SK-N-SH treated with all-trans-retinoic acid at 6 μM for 48 hours (cell line): ENCODE measurements at regions not wholly inside any gene's neighbourhood (a gene's known extent, or its start where the extent isn't known, plus 50 kb on each side); places are given as distances from the start of the nearest gene placed in this dataset.

Experiments
- ISL1 ChIP-seq: fragments of 250-450 bp; sonication (Bioruptor Pico); IDR thresholded peaks from 2 replicates; pipeline ENCODE4 v2.1.2; 2022; ENCODE audit warnings: mild to moderate bottlenecking, moderate library complexity
- PPARA ChIP-seq: fragments of 250-450 bp; sonication (Bioruptor Pico); IDR thresholded peaks from 2 replicates; pipeline ENCODE4 v1.5.0; 2020; ENCODE audit warnings: mild to moderate bottlenecking, borderline replicate concordance
- ZC3H10 ChIP-seq: fragments of 250-450 bp; sonication (Bioruptor Pico); IDR thresholded peaks from 2 replicates; pipeline ENCODE4 v1.5.1; 2021; ENCODE audit warnings: mild to moderate bottlenecking, moderate library complexity
- ZFP3 ChIP-seq: fragments of 250-450 bp; sonication (Bioruptor Pico); IDR thresholded peaks from 2 replicates; pipeline ENCODE4 v1.5.0; 2020; ENCODE audit warnings: mild to moderate bottlenecking, moderate library complexity
- TF ChIP-seq, protein P1 (sequence below): fragments of 250-450 bp; sonication (Bioruptor Pico); IDR thresholded peaks from 2 replicates; pipeline ENCODE4 v1.5.1; 2021; ENCODE audit warnings: mild to moderate bottlenecking, moderate library complexity
- TF ChIP-seq, protein P2 (sequence below): fragments of 250-450 bp; sonication (Bioruptor Pico); IDR thresholded peaks from 2 replicates; pipeline ENCODE4 v1.8.0; 2021; ENCODE audit warnings: low read depth, mild to moderate bottlenecking, moderate library complexity, borderline replicate concordance

DNA sequence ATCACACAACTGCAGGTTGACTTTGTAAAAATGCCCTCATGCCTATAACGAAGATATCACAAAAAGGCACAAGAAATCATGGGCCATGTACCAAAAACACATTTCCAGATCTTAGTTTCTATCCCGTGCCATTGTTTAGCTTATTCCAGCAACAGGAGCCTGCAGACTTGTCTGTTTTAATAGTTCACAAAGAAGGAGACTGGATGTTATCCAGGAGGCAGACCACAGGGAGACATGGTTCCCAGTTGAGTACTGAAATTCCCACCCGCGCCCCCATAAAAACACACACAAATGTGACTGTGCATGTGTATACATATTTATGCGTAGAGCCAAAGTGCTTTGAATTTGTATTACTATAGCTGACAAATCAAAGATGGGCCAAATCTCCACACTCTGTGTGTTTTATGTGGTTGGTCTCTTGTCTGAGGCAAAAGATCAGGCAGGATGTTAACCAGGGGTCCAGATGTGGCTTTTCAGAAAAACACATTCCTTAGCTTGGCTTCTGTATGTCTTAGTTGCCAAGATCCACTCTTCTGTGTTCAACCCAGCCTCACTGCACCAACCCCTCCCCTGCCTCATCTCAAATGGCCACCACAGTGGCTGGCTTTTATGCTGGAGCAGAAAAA lies 469.2 kb upstream of the DIPK2B start:
- TF ChIP-seq, protein P1, sequence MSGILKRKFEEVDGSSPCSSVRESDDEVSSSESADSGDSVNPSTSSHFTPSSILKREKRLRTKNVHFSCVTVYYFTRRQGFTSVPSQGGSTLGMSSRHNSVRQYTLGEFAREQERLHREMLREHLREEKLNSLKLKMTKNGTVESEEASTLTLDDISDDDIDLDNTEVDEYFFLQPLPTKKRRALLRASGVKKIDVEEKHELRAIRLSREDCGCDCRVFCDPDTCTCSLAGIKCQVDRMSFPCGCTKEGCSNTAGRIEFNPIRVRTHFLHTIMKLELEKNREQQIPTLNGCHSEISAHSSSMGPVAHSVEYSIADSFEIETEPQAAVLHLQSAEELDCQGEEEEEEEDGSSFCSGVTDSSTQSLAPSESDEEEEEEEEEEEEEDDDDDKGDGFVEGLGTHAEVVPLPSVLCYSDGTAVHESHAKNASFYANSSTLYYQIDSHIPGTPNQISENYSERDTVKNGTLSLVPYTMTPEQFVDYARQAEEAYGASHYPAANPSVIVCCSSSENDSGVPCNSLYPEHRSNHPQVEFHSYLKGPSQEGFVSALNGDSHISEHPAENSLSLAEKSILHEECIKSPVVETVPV (CRISPR knock-in tag) = no peak
- TF ChIP-seq ZFP3 (CRISPR knock-in tag) (no peak), ZC3H10 (no peak), PPARA (CRISPR knock-in tag) (no peak), ISL1 (CRISPR knock-in tag) (no peak)
- TF ChIP-seq, protein P2, sequence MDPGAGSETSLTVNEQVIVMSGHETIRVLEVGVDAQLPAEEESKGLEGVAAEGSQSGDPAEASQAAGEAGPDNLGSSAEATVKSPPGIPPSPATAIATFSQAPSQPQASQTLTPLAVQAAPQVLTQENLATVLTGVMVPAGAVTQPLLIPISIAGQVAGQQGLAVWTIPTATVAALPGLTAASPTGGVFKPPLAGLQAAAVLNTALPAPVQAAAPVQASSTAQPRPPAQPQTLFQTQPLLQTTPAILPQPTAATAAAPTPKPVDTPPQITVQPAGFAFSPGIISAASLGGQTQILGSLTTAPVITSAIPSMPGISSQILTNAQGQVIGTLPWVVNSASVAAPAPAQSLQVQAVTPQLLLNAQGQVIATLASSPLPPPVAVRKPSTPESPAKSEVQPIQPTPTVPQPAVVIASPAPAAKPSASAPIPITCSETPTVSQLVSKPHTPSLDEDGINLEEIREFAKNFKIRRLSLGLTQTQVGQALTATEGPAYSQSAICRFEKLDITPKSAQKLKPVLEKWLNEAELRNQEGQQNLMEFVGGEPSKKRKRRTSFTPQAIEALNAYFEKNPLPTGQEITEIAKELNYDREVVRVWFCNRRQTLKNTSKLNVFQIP (CRISPR knock-in tag) = no peak
